A204.1 (cell line): ENCODE measurements at regions not wholly inside any gene's neighbourhood (a gene's known extent, or its start where the extent isn't known, plus 50 kb on each side); places are given as distances from the start of the nearest gene placed in this dataset.

Experiments
- FAIRE-seq: peaks from 2 replicates; lab custom pipeline; 2012; peaks lifted over from hg19 to GRCh38; lab: Jason Lieb, UNC

- FAIRE-seq: no peak
Observed at GRCh38 chr16:62967163-62967562, 930.9 kb upstream of the CDH8 start.

- FAIRE-seq: no peak
Observed at GRCh38 chr16:62966626-62967025, 930.4 kb upstream of the CDH8 start.

GRCh38 chr16:62965831-62966230, 929.6 kb upstream of the CDH8 start:
- no peak for FAIRE-seq

- FAIRE-seq: no peak
Observed at GRCh38 chr16:62963846-62964245, 927.6 kb upstream of the CDH8 start.

GRCh38 chr16:62955033-62955349, 918.8 kb upstream of the CDH8 start:
- FAIRE-seq: no peak

GRCh38 chr16:62954144-62955032, 918.1 kb upstream of the CDH8 start:
- FAIRE-seq: no peak

GRCh38 chr16:62950351-62950750, 914.1 kb upstream of the CDH8 start:
- FAIRE-seq: no peak

GRCh38 chr16:62940569-62940968, 904.3 kb upstream of the CDH8 start:
- no peak for FAIRE-seq

- no peak for FAIRE-seq
Observed at GRCh38 chr16:62939687-62940086, 903.4 kb upstream of the CDH8 start.

- no peak for FAIRE-seq
Observed at GRCh38 chr16:62933929-62934328, 897.7 kb upstream of the CDH8 start.

GRCh38 chr16:62929593-62929992, 893.4 kb upstream of the CDH8 start:
- FAIRE-seq: no peak

GRCh38 chr16:62927122-62927521, 890.9 kb upstream of the CDH8 start:
- no peak for FAIRE-seq

GRCh38 chr16:62926121-62926801, 890.0 kb upstream of the CDH8 start:
- FAIRE-seq: no peak

GRCh38 chr16:62921904-62922303, 885.7 kb upstream of the CDH8 start:
- no peak for FAIRE-seq

- FAIRE-seq: no peak
Observed at GRCh38 chr16:62913924-62914323, 877.7 kb upstream of the CDH8 start.

- peak; percentile 30 for FAIRE-seq
Observed at GRCh38 chr16:62913333-62913732, 877.1 kb upstream of the CDH8 start.

GRCh38 chr16:62909597-62909996, 873.4 kb upstream of the CDH8 start:
- no peak for FAIRE-seq

- no peak for FAIRE-seq
Observed at GRCh38 chr16:62907562-62907961, 871.3 kb upstream of the CDH8 start.

- FAIRE-seq: no peak
Observed at GRCh38 chr16:62903961-62904502, 867.8 kb upstream of the CDH8 start.

- FAIRE-seq: no peak
Observed at GRCh38 chr16:62899737-62900136, 863.5 kb upstream of the CDH8 start.

GRCh38 chr16:62889097-62889496, 852.9 kb upstream of the CDH8 start:
- peak; percentile 100 for FAIRE-seq

GRCh38 chr16:62883509-62883908, 847.3 kb upstream of the CDH8 start:
- no peak for FAIRE-seq

- FAIRE-seq: no peak
Observed at GRCh38 chr16:62882552-62883221, 846.4 kb upstream of the CDH8 start.
